H7 (cell line): ENCODE measurements at regions not wholly inside any gene's neighbourhood (a gene's known extent, or its start where the extent isn't known, plus 50 kb on each side); places are given as distances from the start of the nearest gene placed in this dataset.

Source experiments
- DNase-seq: peaks from one replicate; pipeline ENCODE4 v3.0.0; 2012
- H3K27me3 ChIP-seq: 2 replicates; pipeline ENCODE4 v1.6.0; 2011; ENCODE audit warnings: mild to moderate bottlenecking, low read length; ENCODE audit not compliant: control insufficient read depth, insufficient read depth
- H3K36me3 ChIP-seq: replicated peaks from 2 replicates; pipeline ENCODE4 v1.5.1; 2011; ENCODE audit warnings: low read length; ENCODE audit not compliant: control insufficient read depth, insufficient read depth
- H3K4me3 ChIP-seq: 2 replicates; pipeline ENCODE4 v1.5.1; 2011; ENCODE audit warnings: low read depth, mild to moderate bottlenecking, control low read depth, low read length, moderate library complexity; ENCODE audit not compliant: insufficient read depth

- DNase-seq: no peak
- H3K27me3 ChIP-seq: no peaks in the 10 kb centered on the region
- H3K4me3 ChIP-seq: no peak overlapping the region
- H3K36me3 ChIP-seq: no peaks in the 10 kb centered on the region
These were observed 1536.2 kb upstream of the CDH9 start for GRCh38 chr5:28574606-28575005.

DNA sequence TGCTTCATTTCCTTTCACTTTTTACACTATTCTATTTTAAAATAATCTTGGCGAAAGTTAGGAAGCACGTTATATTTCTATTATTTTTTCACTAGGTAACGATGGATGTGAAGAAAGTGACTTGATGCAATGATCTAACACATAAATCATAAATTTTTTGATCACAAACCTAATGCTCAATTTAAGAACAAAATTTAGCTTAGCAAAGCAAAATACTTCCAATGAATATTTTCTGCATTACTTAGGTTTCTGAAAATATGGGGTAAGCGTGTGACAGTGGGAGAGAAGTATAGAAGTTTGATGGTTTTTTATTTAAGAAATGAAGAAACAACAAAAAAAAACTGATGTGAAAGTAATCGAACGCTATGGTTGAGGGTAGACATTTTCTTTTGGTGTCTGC is 1528.7 kb upstream of the CDH9 start:
- H3K4me3 ChIP-seq: no peak overlapping the region
- H3K36me3 ChIP-seq: no peaks in the 10 kb centered on the region
- H3K27me3 ChIP-seq: no peaks in the 10 kb centered on the region
- DNase-seq: no peak

DNA sequence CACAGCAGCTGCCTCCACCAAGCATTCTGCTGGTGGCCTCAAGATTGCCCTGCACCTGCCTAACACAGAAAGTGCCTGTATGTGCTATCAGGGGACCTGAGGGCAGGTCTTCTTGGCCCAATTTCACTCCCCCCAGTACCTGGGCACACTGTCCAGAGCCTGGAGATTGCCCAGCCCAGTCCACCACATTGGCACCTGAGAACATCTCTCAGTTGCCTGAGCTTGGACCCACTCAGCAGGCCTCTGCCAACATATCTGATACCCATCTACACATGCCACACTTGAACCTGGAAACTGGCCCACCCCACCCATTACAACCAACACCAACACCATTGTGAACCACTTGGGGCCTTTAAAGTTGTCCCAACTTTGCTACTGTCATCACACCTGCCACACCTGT is 1523.1 kb upstream of the CDH9 start:
- H3K4me3 ChIP-seq: no peak overlapping the region
- DNase-seq: no peak
- H3K27me3 ChIP-seq: no peaks in the 10 kb centered on the region
- no peaks in the 10 kb centered on the region for H3K36me3 ChIP-seq

- H3K36me3 ChIP-seq: no peaks in the 10 kb centered on the region
- no peak for DNase-seq
- no peaks in the 10 kb centered on the region for H3K27me3 ChIP-seq
- no peak overlapping the region for H3K4me3 ChIP-seq
These were observed 1519.8 kb upstream of the CDH9 start for GRCh38 chr5:28558196-28558595.

- Histone ChIP-seq H3K4me3 (no peak overlapping the region), H3K27me3 (no peaks in the 10 kb centered on the region), H3K36me3 (no peaks in the 10 kb centered on the region)
- no peak for DNase-seq
These were observed 1518.7 kb upstream of the CDH9 start for GRCh38 chr5:28557114-28557513.

DNA sequence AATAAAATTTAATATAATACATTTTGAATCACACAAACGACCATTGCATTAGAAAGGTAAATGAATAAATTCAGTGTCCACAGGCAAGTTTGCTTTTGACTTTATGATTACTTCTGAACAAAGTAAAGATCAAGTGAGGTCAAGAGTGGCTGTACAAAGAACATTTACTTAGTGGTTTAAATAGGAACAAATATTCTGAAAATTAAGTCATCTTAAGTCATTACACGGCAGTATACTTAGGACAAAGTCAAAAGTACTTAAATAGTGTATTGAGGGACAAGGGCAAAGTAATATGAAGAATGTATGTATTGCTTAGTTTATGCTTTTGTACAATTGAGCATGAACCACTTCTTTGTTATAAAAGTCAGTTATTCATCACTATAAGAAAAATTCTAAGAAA is 1511.2 kb upstream of the CDH9 start:
- H3K4me3 ChIP-seq: no peak overlapping the region
- DNase-seq: no peak
- no peaks in the 10 kb centered on the region for H3K27me3 ChIP-seq
- no peaks in the 10 kb centered on the region for H3K36me3 ChIP-seq

- DNase-seq: no peak
These were observed 1510.5 kb upstream of the CDH9 start for GRCh38 chr5:28548856-28549255.

GRCh38 chr5:28544501-28544900 is 1506.1 kb upstream of the CDH9 start:
- Histone ChIP-seq H3K36me3 (no peaks in the 10 kb centered on the region), H3K27me3 (no peaks in the 10 kb centered on the region), H3K4me3 (no peak overlapping the region)
- no peak for DNase-seq

More at GRCh38 chr5:28548856-28549255, 1510.5 kb upstream of the CDH9 start:
- H3K27me3 ChIP-seq: no peaks in the 10 kb centered on the region
- no peaks in the 10 kb centered on the region for H3K36me3 ChIP-seq
- H3K4me3 ChIP-seq: no peak overlapping the region

DNA sequence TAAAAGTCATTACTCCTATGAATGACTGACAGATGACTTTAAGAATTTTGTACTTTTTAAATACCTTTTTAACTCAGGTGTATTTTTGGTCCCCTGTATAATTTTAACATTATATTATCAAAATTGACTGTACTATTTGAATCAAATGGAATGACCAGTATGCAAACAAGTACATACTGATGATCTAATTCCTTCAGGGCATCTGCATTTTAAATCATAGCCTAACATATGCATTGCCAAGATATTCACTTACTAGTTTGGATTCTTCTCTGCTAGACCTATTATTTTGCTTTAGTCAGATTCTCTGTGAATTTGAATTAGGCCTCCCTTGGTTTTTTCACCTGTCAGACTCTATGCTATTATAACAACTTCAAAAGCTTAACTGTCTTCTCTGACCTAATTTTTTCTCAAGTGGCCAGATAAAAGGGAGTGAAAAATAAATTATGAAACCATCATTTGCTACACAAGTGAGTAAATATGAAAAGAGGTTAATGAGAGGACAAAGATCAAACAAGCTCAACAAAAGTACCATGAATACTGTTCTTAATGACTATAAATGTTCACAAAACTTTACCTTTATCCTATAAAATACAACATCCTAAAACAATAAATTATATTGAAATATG is 1505.2 kb upstream of the CDH9 start:
- no peak overlapping the region for H3K4me3 ChIP-seq
- H3K36me3 ChIP-seq: no peaks in the 10 kb centered on the region
- H3K27me3 ChIP-seq: no peaks in the 10 kb centered on the region
- no peak for DNase-seq

- DNase-seq: no peak
- Histone ChIP-seq H3K36me3 (no peaks in the 10 kb centered on the region), H3K27me3 (no peaks in the 10 kb centered on the region), H3K4me3 (no peak overlapping the region)
These were observed 1504.6 kb upstream of the CDH9 start for GRCh38 chr5:28542987-28543386.

- peaks cover 1% of the 10 kb centered on the region; the same call in 1 of the 2 replicates for H3K27me3 ChIP-seq
- H3K36me3 ChIP-seq: no peaks in the 10 kb centered on the region
- no peak for DNase-seq
- H3K4me3 ChIP-seq: no peak overlapping the region
These were observed 1485.7 kb upstream of the CDH9 start for GRCh38 chr5:28523888-28524635.

DNA sequence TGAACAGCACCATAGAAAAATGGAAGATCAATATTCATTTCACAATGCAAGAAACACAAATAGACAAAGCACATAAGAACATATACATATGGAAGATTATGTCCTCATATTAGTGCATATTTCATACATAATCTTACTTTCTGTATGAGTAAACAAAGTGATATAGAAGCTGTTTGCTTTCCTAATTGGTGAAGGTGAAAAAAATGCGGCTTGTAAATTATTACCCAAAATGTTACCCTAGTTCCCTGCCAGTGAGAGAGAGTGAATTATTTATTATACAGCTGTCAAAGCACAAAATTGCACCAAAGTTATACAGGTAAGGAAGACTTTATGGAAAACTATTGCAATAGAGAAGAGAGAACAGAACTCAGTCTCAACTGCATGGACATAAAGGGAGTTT is 1485.0 kb upstream of the CDH9 start:
- DNase-seq: no peak
- no peaks in the 10 kb centered on the region for H3K36me3 ChIP-seq
- H3K4me3 ChIP-seq: no peak overlapping the region
- peaks cover 1% of the 10 kb centered on the region; the same call in 1 of the 2 replicates for H3K27me3 ChIP-seq

- DNase-seq: no peak
- Histone ChIP-seq H3K4me3 (no peak overlapping the region), H3K27me3 (peaks cover 4% of the 10 kb centered on the region; the same call in 1 of the 2 replicates), H3K36me3 (no peaks in the 10 kb centered on the region)
These were observed 1479.3 kb upstream of the CDH9 start for GRCh38 chr5:28517691-28518090.

DNA sequence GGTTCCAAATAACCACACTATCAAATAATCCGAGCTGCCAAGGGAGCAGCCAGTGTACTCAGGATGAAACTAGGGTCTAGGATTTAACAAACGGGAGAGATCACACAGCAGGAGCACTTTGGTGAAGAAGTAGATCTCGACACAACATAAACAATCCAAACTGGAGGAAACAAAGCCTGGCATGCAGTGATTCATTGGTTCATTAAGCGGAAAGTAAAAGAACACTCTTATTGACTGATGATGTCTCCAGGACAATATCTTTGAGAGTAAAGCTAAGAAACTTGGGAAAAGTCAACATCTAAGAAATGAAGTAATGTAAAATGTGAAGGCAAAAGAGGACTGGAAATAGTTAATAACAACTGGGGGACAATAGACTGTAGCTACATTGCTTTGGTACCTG is 1478.3 kb upstream of the CDH9 start:
- no peak for DNase-seq
- no peaks in the 10 kb centered on the region for H3K36me3 ChIP-seq
- H3K27me3 ChIP-seq: peaks cover 4% of the 10 kb centered on the region; the same call in 1 of the 2 replicates
- H3K4me3 ChIP-seq: no peak overlapping the region

GRCh38 chr5:28512648-28513047 is 1474.3 kb upstream of the CDH9 start:
- Histone ChIP-seq H3K27me3 (peaks cover 2% of the 10 kb centered on the region; the same call in 1 of the 2 replicates), H3K36me3 (no peaks in the 10 kb centered on the region), H3K4me3 (no peak overlapping the region)
- DNase-seq: no peak
